Activated CD8-positive, alpha-beta memory T cell treated with anti-CD3 and anti-CD28 coated beads for 36 hours (primary cell): ENCODE measurements at regions not wholly inside any gene's neighbourhood (a gene's known extent, or its start where the extent isn't known, plus 50 kb on each side); places are given as distances from the start of the nearest gene placed in this dataset.

Source experiments
- CTCF ChIA-PET: fragments of 350-600 bp; sonication (Branson Sonifier 250); formaldehyde crosslinking; loops from one replicate; lab custom pipeline; 2021; ENCODE audit warnings: antibody characterized with exemption; lab: Charles Lee
- POLR2A ChIA-PET: fragments of 350-600 bp; sonication (Branson Sonifier 250); formaldehyde crosslinking; loops from one replicate; lab custom pipeline; 2021; ENCODE audit warnings: antibody characterized with exemption; lab: Charles Lee

- ChIA-PET POLR2A (no interaction called here), CTCF (no interaction called here)
Observed at GRCh38 chr5:93130624-93131490, 450.2 kb downstream of the NR2F1-AS1 start.

- ChIA-PET CTCF (interaction anchor here (0.7 kb wide), 1 partner anchor 14 kb away, joined by 3 read pairs; no protein-coding TSS in a partner anchor), POLR2A (no interaction called here)
Observed at GRCh38 chr5:93126634-93127033, 454.4 kb downstream of the NR2F1-AS1 start.

DNA sequence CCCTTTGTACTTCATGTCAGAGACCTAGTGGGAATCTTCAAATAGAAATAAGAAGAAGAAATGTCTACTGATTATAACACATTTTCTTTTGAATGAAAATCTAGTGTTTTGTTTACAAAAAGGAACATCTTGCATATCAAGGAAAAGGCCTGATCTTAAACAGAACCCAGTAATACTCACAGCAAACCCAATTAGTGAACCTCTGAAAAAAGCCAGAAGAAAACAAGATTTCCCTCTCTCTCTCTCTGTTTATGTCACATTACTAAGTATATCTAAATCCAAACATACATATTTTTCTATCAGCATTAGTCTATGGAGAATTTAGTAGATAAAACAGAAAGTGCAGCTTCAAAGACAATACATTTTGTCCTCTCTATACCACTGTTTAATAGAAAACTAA is 457.9 kb downstream of the NR2F1-AS1 start:
- CTCF ChIA-PET: no interaction called here

DNA sequence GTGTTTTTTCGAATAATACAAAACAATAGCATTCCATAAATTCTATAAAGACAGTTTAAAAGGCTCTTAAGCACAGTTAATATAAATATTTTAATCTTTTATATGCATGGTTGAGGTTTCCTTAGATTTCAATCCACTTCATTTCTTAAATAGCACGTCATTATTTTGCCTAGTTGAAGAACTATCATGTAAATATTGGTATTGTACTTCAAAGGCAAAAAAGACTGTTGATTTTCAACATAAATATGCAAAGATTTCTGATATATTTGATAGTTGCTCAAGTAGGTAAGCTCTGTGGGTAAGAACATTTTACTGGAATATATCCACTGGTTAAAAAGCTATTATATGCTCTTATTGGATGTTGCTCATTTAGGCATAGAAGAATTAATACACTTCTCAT is 458.6 kb downstream of the NR2F1-AS1 start:
- ChIA-PET POLR2A (no interaction called here), CTCF (no interaction called here)

More for the DNA sequence above, 457.9 kb downstream of the NR2F1-AS1 start:
- POLR2A ChIA-PET: no interaction called here

GRCh38 chr5:93120771-93121170 is 460.2 kb downstream of the NR2F1-AS1 start:
- ChIA-PET POLR2A (no interaction called here), CTCF (no interaction called here)

DNA sequence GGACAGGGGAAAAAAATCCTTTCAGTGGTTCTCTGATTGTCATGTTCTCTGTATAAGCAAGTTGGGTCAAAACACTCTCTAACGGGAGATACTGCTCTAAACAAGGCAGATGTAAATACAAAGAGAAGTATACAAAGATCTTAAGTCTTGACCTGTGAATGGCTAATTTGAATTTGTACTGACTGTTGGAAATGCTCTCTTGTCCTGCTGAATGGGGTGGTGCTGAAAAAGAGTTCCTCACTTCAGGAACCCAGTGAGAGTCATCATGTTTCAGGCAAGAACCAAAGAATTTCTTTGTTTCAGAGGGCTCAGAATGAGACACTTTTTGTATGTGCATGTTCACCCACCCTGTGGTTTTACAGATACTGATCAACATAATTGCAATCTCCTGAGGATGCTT is 461.0 kb downstream of the NR2F1-AS1 start:
- POLR2A ChIA-PET: no interaction called here
- CTCF ChIA-PET: no interaction called here

DNA sequence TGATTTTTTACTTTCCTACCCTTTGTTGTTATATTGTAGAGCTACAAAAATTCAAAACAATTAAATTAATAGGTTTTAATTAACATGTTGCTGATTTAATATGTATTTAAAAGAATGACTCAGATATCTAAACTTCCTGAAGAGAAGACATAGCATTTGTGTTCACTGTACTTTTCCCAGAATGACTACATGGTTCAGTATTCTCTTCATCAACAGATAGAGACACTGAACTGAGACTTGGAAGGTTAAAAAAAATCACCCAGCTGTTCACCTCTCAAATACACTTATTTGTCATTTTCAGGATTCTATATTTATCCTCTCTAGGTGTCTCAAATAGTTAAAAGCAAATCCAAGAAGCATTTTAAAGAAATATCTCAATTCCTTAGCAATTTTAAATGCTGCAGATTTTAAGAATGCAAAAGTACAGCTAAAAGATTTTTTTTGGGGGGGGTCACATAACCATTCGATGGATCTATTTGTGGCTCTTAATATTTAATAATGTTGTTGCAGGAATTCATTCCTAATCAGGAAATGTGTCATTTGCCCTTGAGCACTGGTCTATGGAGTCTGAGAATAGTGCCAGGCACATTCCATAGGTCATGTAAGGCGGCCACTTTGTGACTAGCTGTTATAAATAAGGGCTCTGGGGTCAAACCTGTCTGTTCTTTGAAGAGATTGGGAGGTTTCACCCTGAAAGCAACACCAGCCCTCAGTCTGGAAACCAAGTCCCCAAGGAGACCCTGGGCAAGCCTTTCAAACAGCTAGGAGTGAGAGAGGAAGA is 463.1 kb downstream of the NR2F1-AS1 start:
- CTCF ChIA-PET: no interaction called here

GRCh38 chr5:93107805-93108520 is 473.1 kb downstream of the NR2F1-AS1 start:
- CTCF ChIA-PET: no interaction called here
- POLR2A ChIA-PET: no interaction called here

More for the DNA sequence above, 463.1 kb downstream of the NR2F1-AS1 start:
- POLR2A ChIA-PET: no interaction called here

- POLR2A ChIA-PET: no interaction called here
- CTCF ChIA-PET: no interaction called here
Observed at GRCh38 chr5:93107141-93107540, 473.9 kb downstream of the NR2F1-AS1 start.

- POLR2A ChIA-PET: no interaction called here
Observed at GRCh38 chr5:93101661-93102060, 479.4 kb downstream of the NR2F1-AS1 start.

DNA sequence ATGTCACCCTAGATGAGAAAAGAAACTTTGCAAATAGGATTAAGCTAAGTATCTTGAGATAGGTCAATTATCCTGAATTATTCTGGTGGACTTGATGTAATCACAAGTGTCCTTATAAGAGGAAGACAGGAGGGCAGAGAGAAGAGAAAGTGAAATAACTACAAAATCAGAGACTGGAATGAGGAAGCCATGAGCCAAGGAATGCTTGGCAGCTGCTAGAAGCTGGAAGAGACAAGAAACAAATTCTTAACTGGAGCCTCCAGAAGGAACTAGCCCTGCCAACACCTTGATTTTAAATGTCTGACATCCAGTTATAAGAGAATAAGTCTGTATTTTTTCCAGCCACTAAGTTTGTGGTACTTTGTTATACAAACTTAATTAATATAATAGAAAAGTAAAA is 480.0 kb downstream of the NR2F1-AS1 start:
- POLR2A ChIA-PET: no interaction called here
- CTCF ChIA-PET: no interaction called here

More at GRCh38 chr5:93101661-93102060, 479.4 kb downstream of the NR2F1-AS1 start:
- CTCF ChIA-PET: no interaction called here

- CTCF ChIA-PET: no interaction called here
- POLR2A ChIA-PET: no interaction called here
Observed at GRCh38 chr5:93100428-93100827, 480.6 kb downstream of the NR2F1-AS1 start.

- POLR2A ChIA-PET: no interaction called here
- CTCF ChIA-PET: no interaction called here
Observed at GRCh38 chr5:93099902-93100347, 481.1 kb downstream of the NR2F1-AS1 start.

GRCh38 chr5:93096561-93096960 is 484.5 kb downstream of the NR2F1-AS1 start:
- ChIA-PET CTCF (no interaction called here), POLR2A (no interaction called here)

DNA sequence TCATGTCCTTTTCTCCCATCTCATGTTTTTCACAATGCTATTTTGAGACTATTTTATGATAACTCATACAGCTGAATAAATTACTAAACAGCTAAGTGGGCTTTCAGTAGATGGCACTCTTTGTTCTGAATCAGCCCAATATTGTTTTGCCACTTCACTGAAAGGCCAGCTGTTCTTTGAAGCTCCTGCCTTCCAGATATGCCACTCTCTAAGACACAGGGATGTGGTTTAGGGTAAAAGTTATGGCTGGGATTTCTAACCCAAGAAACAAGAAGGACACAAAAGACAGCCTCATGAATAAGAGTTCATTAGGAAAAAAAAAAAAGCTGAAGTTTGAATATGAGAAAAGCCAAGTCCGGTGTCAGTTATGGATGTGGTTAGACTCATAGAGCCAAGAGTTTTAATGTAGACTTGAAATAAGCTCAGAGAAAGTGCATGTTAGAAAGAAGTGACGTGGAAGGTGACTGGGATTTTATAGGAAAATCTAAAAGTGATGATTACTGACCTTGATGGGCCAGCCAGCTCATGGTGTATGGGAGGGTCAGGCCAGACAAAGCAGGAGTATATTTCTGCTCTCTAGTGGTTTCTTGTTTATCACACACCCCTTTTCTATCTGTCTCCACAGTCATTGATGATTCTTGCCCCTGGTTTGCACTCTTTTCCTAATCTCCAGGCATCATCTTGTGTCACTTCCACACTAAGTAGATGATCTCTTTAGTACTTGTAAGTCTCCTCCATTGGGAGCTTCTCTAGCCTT is 488.5 kb downstream of the NR2F1-AS1 start:
- CTCF ChIA-PET: no interaction called here

GRCh38 chr5:93090698-93091097 is 490.3 kb downstream of the NR2F1-AS1 start:
- CTCF ChIA-PET: no interaction called here

More for the DNA sequence above, 488.5 kb downstream of the NR2F1-AS1 start:
- POLR2A ChIA-PET: no interaction called here

GRCh38 chr5:93088592-93089389 is 492.2 kb downstream of the NR2F1-AS1 start:
- POLR2A ChIA-PET: no interaction called here

More at GRCh38 chr5:93090698-93091097, 490.3 kb downstream of the NR2F1-AS1 start:
- POLR2A ChIA-PET: no interaction called here

GRCh38 chr5:93087326-93087725 is 493.7 kb downstream of the NR2F1-AS1 start:
- POLR2A ChIA-PET: no interaction called here
- CTCF ChIA-PET: no interaction called here

More at GRCh38 chr5:93088592-93089389, 492.2 kb downstream of the NR2F1-AS1 start:
- CTCF ChIA-PET: no interaction called here
